HG02610 (cell line): ENCODE measurements at regions not wholly inside any gene's neighbourhood (a gene's known extent, or its start where the extent isn't known, plus 50 kb on each side); places are given as distances from the start of the nearest gene placed in this dataset.
A peak's percentile ranks its signal among the peaks of the same experiment; 100 is the strongest.
"Not testable (repeated sequence)": the region's sequence is repeated elsewhere in the genome, so short reads cannot be mapped to it uniquely, and the experiment has no call there.

Experiments
- ATAC-seq: cut with Tn5 transposase; IDR thresholded peaks from one replicate; pipeline ENCODE4 v1.9.1; 2021; ENCODE audit warnings: mild to moderate bottlenecking, moderate library complexity; ENCODE audit not compliant: unreplicated experiment

GRCh38 chr20:53776858-53777257 is 183.2 kb upstream of the ZNF217 start:
- no peak for ATAC-seq

GRCh38 chr20:53774461-53775203 is 181.0 kb upstream of the ZNF217 start:
- no peak for ATAC-seq

- ATAC-seq: no peak
Measured at GRCh38 chr20:53773792-53774401, 180.3 kb upstream of the ZNF217 start.

- ATAC-seq: not testable (repeated sequence)
Measured at GRCh38 chr20:53773066-53773791, 179.6 kb upstream of the ZNF217 start.

- no peak for ATAC-seq
Measured at GRCh38 chr20:53769041-53769440, 175.4 kb upstream of the ZNF217 start.

GRCh38 chr20:53768329-53768728 is 174.7 kb upstream of the ZNF217 start:
- no peak for ATAC-seq

GRCh38 chr20:53767206-53767930 is 173.7 kb upstream of the ZNF217 start:
- ATAC-seq: peak; percentile 75

GRCh38 chr20:53764415-53764800 is 170.8 kb upstream of the ZNF217 start:
- ATAC-seq: no peak

GRCh38 chr20:53763707-53764414 is 170.2 kb upstream of the ZNF217 start:
- no peak for ATAC-seq

- not testable (repeated sequence) for ATAC-seq
Measured at GRCh38 chr20:53762423-53762798, 168.8 kb upstream of the ZNF217 start.

- ATAC-seq: peak; percentile 58
Measured at GRCh38 chr20:53760025-53760441, 166.4 kb upstream of the ZNF217 start.

- ATAC-seq: no peak
Measured at GRCh38 chr20:53757472-53757913, 163.9 kb upstream of the ZNF217 start.

GRCh38 chr20:53755733-53756531 is 162.3 kb upstream of the ZNF217 start:
- ATAC-seq: no peak

GRCh38 chr20:53753880-53754459 is 160.3 kb upstream of the ZNF217 start:
- ATAC-seq: no peak

GRCh38 chr20:53752971-53753879 is 159.6 kb upstream of the ZNF217 start:
- no peak for ATAC-seq

GRCh38 chr20:53752583-53752970 is 158.9 kb upstream of the ZNF217 start:
- no peak for ATAC-seq

- no peak for ATAC-seq
Measured at GRCh38 chr20:53751620-53752318, 158.1 kb upstream of the ZNF217 start.
